Esophagus muscularis mucosa (tissue), 4 donors: ENCODE measurements at regions not wholly inside any gene's neighbourhood (a gene's known extent, or its start where the extent isn't known, plus 50 kb on each side); places are given as distances from the start of the nearest gene placed in this dataset.

ENCODE experiments used
- EP300 ChIP-seq: sonication (generic); formaldehyde crosslinking; IDR thresholded peaks from one replicate; pipeline ENCODE4 v1.6.1; 2017; ENCODE audit warnings: antibody characterized with exemption
- POLR2A ChIP-seq: fragments of 450-650 bp; IDR thresholded peaks from one replicate; pipeline ENCODE4 v1.6.1; 2017; ENCODE audit warnings: antibody characterized with exemption, moderate library complexity, mild to moderate bottlenecking, low read depth
- POLR2AphosphoS5 ChIP-seq, 2 donors: sonication (generic); formaldehyde crosslinking; IDR thresholded peaks; one replicate each; pipeline ENCODE4 v1.6.1; 2017; ENCODE audit warnings: antibody characterized with exemption in 2 of 2
- TF ChIP-seq, protein P1 (sequence below), 3 experiments: fragments of 200-600 bp in 2 of 3; fragments of 450-650 bp in 1 of 3; sonication (generic) in 2 of 3; IDR thresholded peaks; one replicate each; pipeline ENCODE4 v1.5.1; 2017 to 2019; ENCODE audit warnings: antibody characterized with exemption in 3 of 3, mild to moderate bottlenecking in 2 of 3, moderate library complexity in 1 of 3

- TF ChIP-seq, protein P1, sequence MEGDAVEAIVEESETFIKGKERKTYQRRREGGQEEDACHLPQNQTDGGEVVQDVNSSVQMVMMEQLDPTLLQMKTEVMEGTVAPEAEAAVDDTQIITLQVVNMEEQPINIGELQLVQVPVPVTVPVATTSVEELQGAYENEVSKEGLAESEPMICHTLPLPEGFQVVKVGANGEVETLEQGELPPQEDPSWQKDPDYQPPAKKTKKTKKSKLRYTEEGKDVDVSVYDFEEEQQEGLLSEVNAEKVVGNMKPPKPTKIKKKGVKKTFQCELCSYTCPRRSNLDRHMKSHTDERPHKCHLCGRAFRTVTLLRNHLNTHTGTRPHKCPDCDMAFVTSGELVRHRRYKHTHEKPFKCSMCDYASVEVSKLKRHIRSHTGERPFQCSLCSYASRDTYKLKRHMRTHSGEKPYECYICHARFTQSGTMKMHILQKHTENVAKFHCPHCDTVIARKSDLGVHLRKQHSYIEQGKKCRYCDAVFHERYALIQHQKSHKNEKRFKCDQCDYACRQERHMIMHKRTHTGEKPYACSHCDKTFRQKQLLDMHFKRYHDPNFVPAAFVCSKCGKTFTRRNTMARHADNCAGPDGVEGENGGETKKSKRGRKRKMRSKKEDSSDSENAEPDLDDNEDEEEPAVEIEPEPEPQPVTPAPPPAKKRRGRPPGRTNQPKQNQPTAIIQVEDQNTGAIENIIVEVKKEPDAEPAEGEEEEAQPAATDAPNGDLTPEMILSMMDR (IDR thresholded peaks at IDR 0.05) = no peak
- TF ChIP-seq POLR2AphosphoS5 (IDR thresholded peaks at IDR 0.05) = no peak
- no peak for TF ChIP-seq POLR2A
- TF ChIP-seq EP300 = no peak
These were observed 310.7 kb upstream of the MTNR1B start for GRCh38 chr11:92658733-92659132.
